ENCODE measurements at regions not wholly inside any gene's neighbourhood (a gene's known extent, or its start where the extent isn't known, plus 50 kb on each side); places are given as distances from the start of the nearest gene placed in this dataset.
"Not testable (repeated sequence)": the region's sequence is repeated elsewhere in the genome, so short reads cannot be mapped to it uniquely, and the experiment has no call there.

- H3K9me3 ChIP-seq (ENCODE audit: control insufficient read depth in 2 of 2, insufficient read depth in 1 of 2, low read length in 1 of 2), result no peaks in the 10 kb centered on the region
- WGBS, result 6% methylated on average over 1 of the region's 1 CpG
These were observed 169.8 kb downstream of the SAMD5 start for GRCh38 chr6:147678253-147678652.

GRCh38 chr6:147684906-147685305 is 176.4 kb downstream of the SAMD5 start:
- Histone ChIP-seq H3K9me3 (ENCODE audit: control insufficient read depth in 2 of 2, insufficient read depth in 1 of 2, low read length in 1 of 2) (no peaks in the 10 kb centered on the region), H3K36me3 (ENCODE audit: control insufficient read depth in 2 of 2, insufficient read depth in 2 of 2, low read length in 1 of 2) (no peaks in the 10 kb centered on the region), H3K27me3 (ENCODE audit: control insufficient read depth in 2 of 2, insufficient read depth in 1 of 2, low read length in 1 of 2) (no peaks in the 10 kb centered on the region), H3K4me1 (ENCODE audit: control insufficient read depth in 2 of 2, insufficient read depth in 2 of 2, low read length in 2 of 2) (no peaks in the 10 kb centered on the region), H3K4me3 (ENCODE audit: low read length in 2 of 2) (no peak overlapping the region), H3K27ac (ENCODE audit: low read depth in 1 of 2, low read length in 1 of 2) (no peak overlapping the region)
- 96% methylated on average over 4 of the region's 4 CpGs for WGBS
- DNase-seq (ENCODE audit: low read depth in 6 of 9, low spot score in 9 of 9), result no peak

More at GRCh38 chr6:147678253-147678652, 169.8 kb downstream of the SAMD5 start:
- H3K4me1 ChIP-seq (ENCODE audit: control insufficient read depth in 2 of 2, insufficient read depth in 2 of 2, low read length in 2 of 2), result no peaks in the 10 kb centered on the region
- no peak overlapping the region for H3K27ac ChIP-seq (ENCODE audit: low read depth in 1 of 2, low read length in 1 of 2)
- H3K36me3 ChIP-seq (ENCODE audit: control insufficient read depth in 2 of 2, insufficient read depth in 2 of 2, low read length in 1 of 2), result no peaks in the 10 kb centered on the region
- no peak for DNase-seq (ENCODE audit: low read depth in 6 of 9, low spot score in 9 of 9)
- H3K27me3 ChIP-seq (ENCODE audit: control insufficient read depth in 2 of 2, insufficient read depth in 1 of 2, low read length in 1 of 2), result no peaks in the 10 kb centered on the region
- no peak overlapping the region for H3K4me3 ChIP-seq (ENCODE audit: low read length in 2 of 2)

- Histone ChIP-seq H3K4me1 (ENCODE audit: control insufficient read depth in 2 of 2, insufficient read depth in 2 of 2, low read length in 2 of 2) (no peaks in the 10 kb centered on the region), H3K27me3 (ENCODE audit: control insufficient read depth in 2 of 2, insufficient read depth in 1 of 2, low read length in 1 of 2) (no peaks in the 10 kb centered on the region), H3K36me3 (ENCODE audit: control insufficient read depth in 2 of 2, insufficient read depth in 2 of 2, low read length in 1 of 2) (no peaks in the 10 kb centered on the region), H3K4me3 (ENCODE audit: low read length in 2 of 2) (no peak overlapping the region), H3K9me3 (ENCODE audit: control insufficient read depth in 2 of 2, insufficient read depth in 1 of 2, low read length in 1 of 2) (no peaks in the 10 kb centered on the region), H3K27ac (ENCODE audit: low read depth in 1 of 2, low read length in 1 of 2) (no peak overlapping the region)
- DNase-seq (ENCODE audit: low read depth in 6 of 9, low spot score in 9 of 9), result no peak
These were observed 180.9 kb downstream of the SAMD5 start for GRCh38 chr6:147689398-147689797.

GRCh38 chr6:147691446-147691845 is 183.0 kb downstream of the SAMD5 start:
- 80% methylated on average over 2 of the region's 2 CpGs for WGBS
- no peaks in the 10 kb centered on the region for H3K9me3 ChIP-seq (ENCODE audit: control insufficient read depth in 2 of 2, insufficient read depth in 1 of 2, low read length in 1 of 2)
- H3K4me1 ChIP-seq (ENCODE audit: control insufficient read depth in 2 of 2, insufficient read depth in 2 of 2, low read length in 2 of 2), result no peaks in the 10 kb centered on the region
- no peak for DNase-seq (ENCODE audit: low read depth in 6 of 9, low spot score in 9 of 9)
- no peak overlapping the region for H3K27ac ChIP-seq (ENCODE audit: low read depth in 1 of 2, low read length in 1 of 2)
- H3K36me3 ChIP-seq (ENCODE audit: control insufficient read depth in 2 of 2, insufficient read depth in 2 of 2, low read length in 1 of 2), result no peaks in the 10 kb centered on the region
- no peaks in the 10 kb centered on the region for H3K27me3 ChIP-seq (ENCODE audit: control insufficient read depth in 2 of 2, insufficient read depth in 1 of 2, low read length in 1 of 2)
- H3K4me3 ChIP-seq (ENCODE audit: low read length in 2 of 2), result no peak overlapping the region

- Histone ChIP-seq H3K36me3 (ENCODE audit: control insufficient read depth in 2 of 2, insufficient read depth in 2 of 2, low read length in 1 of 2) (no peaks in the 10 kb centered on the region), H3K4me3 (ENCODE audit: low read length in 2 of 2) (no peak overlapping the region), H3K27me3 (ENCODE audit: control insufficient read depth in 2 of 2, insufficient read depth in 1 of 2, low read length in 1 of 2) (no peaks in the 10 kb centered on the region), H3K27ac (ENCODE audit: low read depth in 1 of 2, low read length in 1 of 2) (no peak overlapping the region), H3K9me3 (ENCODE audit: control insufficient read depth in 2 of 2, insufficient read depth in 1 of 2, low read length in 1 of 2) (no peaks in the 10 kb centered on the region), H3K4me1 (ENCODE audit: control insufficient read depth in 2 of 2, insufficient read depth in 2 of 2, low read length in 2 of 2) (no peaks in the 10 kb centered on the region)
- 94% methylated on average over 6 of the region's 6 CpGs for WGBS
- DNase-seq (ENCODE audit: low read depth in 6 of 9, low spot score in 9 of 9), result no peak
These were observed 184.7 kb downstream of the SAMD5 start for GRCh38 chr6:147693181-147693580.

GRCh38 chr6:147694556-147694955 is 186.1 kb downstream of the SAMD5 start:
- not testable (repeated sequence) for H3K27me3 ChIP-seq (ENCODE audit: control insufficient read depth in 2 of 2, insufficient read depth in 1 of 2, low read length in 1 of 2); DNase-seq (ENCODE audit: low read depth in 6 of 9, low spot score in 9 of 9); H3K9me3 ChIP-seq (ENCODE audit: control insufficient read depth in 2 of 2, insufficient read depth in 1 of 2, low read length in 1 of 2); H3K4me3 ChIP-seq (ENCODE audit: low read length in 2 of 2); H3K36me3 ChIP-seq (ENCODE audit: control insufficient read depth in 2 of 2, insufficient read depth in 2 of 2, low read length in 1 of 2); H3K4me1 ChIP-seq (ENCODE audit: control insufficient read depth in 2 of 2, insufficient read depth in 2 of 2, low read length in 2 of 2); H3K27ac ChIP-seq (ENCODE audit: low read depth in 1 of 2, low read length in 1 of 2)
- WGBS, result 90% methylated on average over 3 of the region's 3 CpGs

GRCh38 chr6:147695819-147696218 is 187.3 kb downstream of the SAMD5 start:
- Histone ChIP-seq H3K36me3 (ENCODE audit: control insufficient read depth in 2 of 2, insufficient read depth in 2 of 2, low read length in 1 of 2) (no peaks in the 10 kb centered on the region), H3K9me3 (ENCODE audit: control insufficient read depth in 2 of 2, insufficient read depth in 1 of 2, low read length in 1 of 2) (no peaks in the 10 kb centered on the region), H3K27me3 (ENCODE audit: control insufficient read depth in 2 of 2, insufficient read depth in 1 of 2, low read length in 1 of 2) (no peaks in the 10 kb centered on the region), H3K27ac (ENCODE audit: low read depth in 1 of 2, low read length in 1 of 2) (no peak overlapping the region), H3K4me3 (ENCODE audit: low read length in 2 of 2) (no peak overlapping the region), H3K4me1 (ENCODE audit: control insufficient read depth in 2 of 2, insufficient read depth in 2 of 2, low read length in 2 of 2) (no peaks in the 10 kb centered on the region)
- no peak for DNase-seq (ENCODE audit: low read depth in 6 of 9, low spot score in 9 of 9)
- WGBS, result 93% methylated on average over 1 of the region's 1 CpG

GRCh38 chr6:147699140-147699539 is 190.7 kb downstream of the SAMD5 start:
- no peaks in the 10 kb centered on the region for H3K9me3 ChIP-seq (ENCODE audit: control insufficient read depth in 2 of 2, insufficient read depth in 1 of 2, low read length in 1 of 2)
- no peaks in the 10 kb centered on the region for H3K27me3 ChIP-seq (ENCODE audit: control insufficient read depth in 2 of 2, insufficient read depth in 1 of 2, low read length in 1 of 2)
- no peak overlapping the region for H3K4me3 ChIP-seq (ENCODE audit: low read length in 2 of 2)
- no peak for DNase-seq (ENCODE audit: low read depth in 6 of 9, low spot score in 9 of 9)
- H3K27ac ChIP-seq (ENCODE audit: low read depth in 1 of 2, low read length in 1 of 2), result no peak overlapping the region
- H3K36me3 ChIP-seq (ENCODE audit: control insufficient read depth in 2 of 2, insufficient read depth in 2 of 2, low read length in 1 of 2), result no peaks in the 10 kb centered on the region
- 90% methylated on average over 2 of the region's 2 CpGs for WGBS
- H3K4me1 ChIP-seq (ENCODE audit: control insufficient read depth in 2 of 2, insufficient read depth in 2 of 2, low read length in 2 of 2), result no peaks in the 10 kb centered on the region

- no peaks in the 10 kb centered on the region for H3K36me3 ChIP-seq (ENCODE audit: control insufficient read depth in 2 of 2, insufficient read depth in 2 of 2, low read length in 1 of 2)
- H3K27ac ChIP-seq (ENCODE audit: low read depth in 1 of 2, low read length in 1 of 2), result no peak overlapping the region
- no peaks in the 10 kb centered on the region for H3K9me3 ChIP-seq (ENCODE audit: control insufficient read depth in 2 of 2, insufficient read depth in 1 of 2, low read length in 1 of 2)
- H3K4me1 ChIP-seq (ENCODE audit: control insufficient read depth in 2 of 2, insufficient read depth in 2 of 2, low read length in 2 of 2), result no peaks in the 10 kb centered on the region
- 92% methylated on average over 4 of the region's 4 CpGs for WGBS
- DNase-seq (ENCODE audit: low read depth in 6 of 9, low spot score in 9 of 9), result no peak
- no peak overlapping the region for H3K4me3 ChIP-seq (ENCODE audit: low read length in 2 of 2)
- H3K27me3 ChIP-seq (ENCODE audit: control insufficient read depth in 2 of 2, insufficient read depth in 1 of 2, low read length in 1 of 2), result no peaks in the 10 kb centered on the region
These were observed 191.1 kb downstream of the SAMD5 start for GRCh38 chr6:147699637-147700036.

Data from thymus (tissue), 11 donors.